Stimulated activated CD4-positive, alpha-beta T cell treated with anti-CD3 and anti-CD28 coated beads, Interleukin-12 subunit alpha, Interleukin-12 subunit beta, amount 100 ng/mL, for 48 hours (primary cell): ENCODE measurements at regions not wholly inside any gene's neighbourhood (a gene's known extent, or its start where the extent isn't known, plus 50 kb on each side); places are given as distances from the start of the nearest gene placed in this dataset.

Experiments
- DNase-seq, 3 donors: peaks; one replicate each; pipeline ENCODE4 v3.0.0-alpha.2; 2020; ENCODE audit warnings: low read depth in 2 of 3, low spot score in 1 of 3

GRCh38 chr11:95586155-95586554 lies 203.4 kb downstream of the FAM76B start:
- DNase-seq, result no peak

DNA sequence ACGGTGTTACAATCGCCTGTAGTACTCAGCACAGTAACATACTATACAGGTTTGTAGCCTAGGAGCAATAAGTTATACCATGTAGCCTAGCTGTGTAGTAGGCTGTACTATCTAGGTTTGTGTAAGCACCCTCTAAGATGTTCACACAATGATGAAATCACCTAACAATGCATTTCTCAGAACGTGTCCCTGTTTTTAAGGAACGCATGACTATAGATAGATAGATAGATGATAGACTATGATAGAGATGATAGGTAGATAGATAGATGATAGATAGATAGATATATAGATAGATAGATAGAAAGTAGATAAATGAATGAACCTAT lies 203.9 kb downstream of the FAM76B start:
- no peak for DNase-seq

DNA sequence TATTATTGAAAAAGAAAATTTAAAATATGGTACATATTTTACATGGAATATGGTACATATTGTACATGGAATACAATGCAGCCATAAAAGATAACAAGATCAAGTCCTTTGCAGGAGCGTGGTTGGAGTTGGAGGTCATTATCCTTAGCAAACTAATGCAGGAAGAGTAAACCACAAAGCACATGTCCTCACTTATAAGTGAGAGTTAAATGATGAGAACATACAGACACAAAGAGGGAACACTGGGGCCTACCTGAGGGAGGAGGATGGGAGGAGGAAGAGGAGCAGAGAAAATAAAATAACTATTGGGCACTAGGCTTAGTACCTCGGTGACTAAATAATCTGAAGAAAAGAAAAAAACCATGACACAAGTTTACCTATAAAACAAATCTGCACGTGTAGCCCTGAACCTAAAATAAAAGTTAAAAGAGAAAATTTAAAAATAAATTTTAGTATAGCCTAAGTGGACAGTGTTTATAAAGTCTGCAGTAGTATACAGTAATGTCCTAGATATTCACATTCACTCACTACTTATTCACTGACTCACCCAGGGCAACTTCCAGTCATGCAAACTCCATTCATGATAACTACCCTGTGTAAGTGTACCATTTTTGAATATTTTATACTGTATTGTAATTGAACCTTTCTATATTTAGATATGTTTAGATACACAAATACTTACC lies 204.4 kb downstream of the FAM76B start:
- no peak for DNase-seq

DNA sequence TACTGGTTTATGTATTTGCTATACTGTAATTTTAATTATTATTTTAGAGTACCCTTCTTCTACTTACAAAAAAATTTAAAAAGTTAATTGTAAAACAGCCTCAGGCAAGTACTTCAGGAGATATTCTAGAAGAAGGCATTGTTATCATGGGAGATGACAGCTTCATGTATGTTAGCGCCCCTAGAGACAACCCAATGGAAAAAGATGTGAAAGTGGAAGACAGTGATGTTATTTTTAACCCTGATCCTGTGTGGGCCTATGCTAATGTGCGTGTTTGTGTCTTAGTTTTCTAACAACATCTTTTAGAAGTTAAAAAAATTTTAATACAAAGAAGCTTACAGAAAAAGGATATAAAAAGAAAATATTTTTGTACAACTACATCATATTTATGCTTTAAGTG lies 205.0 kb downstream of the FAM76B start:
- DNase-seq, result no peak

- DNase-seq, result no peak
Observed at GRCh38 chr11:95584180-95584579, 205.4 kb downstream of the FAM76B start.

DNA sequence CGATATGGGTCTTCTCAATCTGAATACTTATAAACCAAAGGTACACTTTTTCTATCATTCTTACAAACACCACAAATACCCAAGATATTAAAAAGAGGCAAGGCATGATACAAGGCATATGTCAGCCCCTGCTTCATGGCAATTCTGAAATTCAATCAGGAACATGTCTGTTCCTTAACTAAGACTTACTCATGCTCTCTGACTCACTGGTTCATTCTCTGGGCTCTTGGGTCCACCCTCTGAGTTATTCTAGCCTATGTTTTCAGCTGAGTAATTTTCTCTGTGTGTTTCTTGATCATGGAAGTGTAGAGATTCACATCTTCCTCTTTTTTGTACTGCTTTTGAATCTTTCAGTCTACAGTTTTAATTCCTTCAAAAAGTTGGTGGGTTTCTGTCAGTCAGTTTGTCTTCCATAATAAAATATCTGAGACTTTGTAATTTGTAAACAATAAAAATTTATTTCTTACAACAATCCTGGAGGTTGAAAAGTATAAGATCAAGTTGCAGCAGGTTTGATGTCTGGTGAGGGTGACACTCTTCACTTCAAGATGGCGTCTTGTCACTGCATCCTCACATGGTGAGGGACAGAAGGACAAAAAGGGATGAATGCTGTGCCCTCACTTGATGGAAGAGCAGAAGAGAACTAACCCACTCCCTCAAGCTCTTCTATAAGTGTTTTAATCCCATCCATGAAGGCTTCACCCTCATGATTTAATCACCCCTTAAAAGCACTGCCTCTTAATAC lies 211.7 kb downstream of the FAM76B start:
- DNase-seq, result no peak

- DNase-seq, result no peak
Observed at GRCh38 chr11:95576146-95576845, 213.3 kb downstream of the FAM76B start.

- no peak for DNase-seq
Observed at GRCh38 chr11:95575517-95575916, 214.1 kb downstream of the FAM76B start.

GRCh38 chr11:95571718-95572260 lies 217.8 kb downstream of the FAM76B start:
- DNase-seq, result no peak

DNA sequence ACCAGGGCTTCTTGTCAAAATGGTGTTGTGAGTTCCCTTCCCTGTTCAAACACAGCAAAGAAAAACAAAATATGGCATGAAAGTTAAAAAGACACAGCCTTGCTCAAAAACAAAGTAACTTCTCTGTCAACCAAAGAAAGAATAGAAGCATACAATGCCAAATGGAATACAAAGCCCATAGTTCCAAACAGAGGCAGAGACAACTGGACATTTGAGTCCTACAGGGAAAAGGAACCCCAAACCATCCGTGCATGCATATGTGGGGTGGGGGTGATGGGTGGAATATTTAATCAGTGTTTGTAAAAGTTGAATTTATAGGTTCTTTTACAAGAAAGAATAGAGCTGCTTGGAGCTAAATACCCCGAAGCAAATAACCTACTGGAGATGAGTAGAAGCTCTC lies 218.7 kb downstream of the FAM76B start:
- no peak for DNase-seq

DNA sequence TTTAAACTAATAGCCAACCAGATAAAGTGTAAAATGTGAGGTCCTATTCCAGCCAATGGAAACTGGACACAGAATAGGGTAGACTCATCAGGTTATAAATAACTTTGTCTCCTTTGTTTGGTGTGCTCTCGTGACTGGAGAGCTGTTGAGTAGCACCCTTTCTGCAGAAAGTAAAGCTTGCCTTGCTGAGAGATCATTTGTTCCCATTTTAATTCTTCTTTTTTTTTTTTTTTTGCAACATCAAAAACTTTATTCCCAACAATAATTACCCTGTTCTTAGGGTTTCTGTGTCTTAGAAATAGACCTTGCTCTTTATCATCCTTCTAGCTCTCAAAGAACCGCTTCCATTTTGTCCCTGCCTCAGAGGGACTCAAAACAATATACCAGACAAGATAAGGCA lies 220.4 kb downstream of the FAM76B start:
- no peak for DNase-seq

- DNase-seq, result no peak
Observed at GRCh38 chr11:95568281-95568680, 221.3 kb downstream of the FAM76B start.

- DNase-seq, result no peak
Observed at GRCh38 chr11:95567685-95568084, 221.9 kb downstream of the FAM76B start.

DNA sequence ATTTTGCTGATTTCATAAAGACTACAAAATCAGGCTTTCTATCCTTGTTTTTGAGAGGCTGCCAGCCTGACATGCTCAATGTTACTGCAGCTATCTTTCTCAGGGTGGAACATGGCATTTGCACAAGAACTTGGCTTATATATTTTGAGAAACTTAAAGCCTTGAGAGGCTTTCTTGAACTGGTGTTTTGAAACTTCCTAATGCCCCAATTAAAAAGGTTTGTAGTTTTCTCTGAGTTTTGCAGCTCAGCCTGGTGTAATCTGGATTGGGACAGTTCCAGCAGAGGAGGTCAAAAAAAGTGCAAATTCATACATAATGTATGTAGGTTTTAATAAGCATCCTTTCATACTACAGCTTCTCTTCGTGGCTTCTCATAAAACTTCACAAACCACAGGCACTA lies 223.4 kb downstream of the FAM76B start:
- no peak for DNase-seq

DNA sequence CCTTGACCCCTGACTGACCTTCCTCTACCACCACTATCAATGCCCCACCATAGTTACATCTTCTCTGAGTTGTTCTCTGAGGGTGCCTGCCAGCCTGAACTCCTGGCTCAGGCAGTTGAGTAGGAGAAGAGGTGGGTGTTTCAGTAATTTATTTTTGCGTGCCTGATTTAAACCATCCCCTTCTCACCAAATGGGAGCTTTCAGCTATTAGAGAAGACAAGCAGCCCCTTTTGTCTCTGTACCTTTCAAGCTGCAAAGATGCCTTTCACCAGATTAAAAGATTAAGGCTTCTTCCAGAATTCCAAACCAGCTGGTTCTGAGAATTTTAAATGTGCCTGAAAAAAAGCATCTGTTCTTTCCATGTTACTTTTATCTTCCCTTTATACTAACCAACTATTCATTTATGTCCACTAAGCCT lies 223.8 kb downstream of the FAM76B start:
- no peak for DNase-seq

GRCh38 chr11:95563859-95564258 lies 225.7 kb downstream of the FAM76B start:
- no peak for DNase-seq

- DNase-seq, result no peak
Observed at GRCh38 chr11:95563173-95563572, 226.4 kb downstream of the FAM76B start.

GRCh38 chr11:95562196-95562921 lies 227.2 kb downstream of the FAM76B start:
- DNase-seq, result no peak

DNA sequence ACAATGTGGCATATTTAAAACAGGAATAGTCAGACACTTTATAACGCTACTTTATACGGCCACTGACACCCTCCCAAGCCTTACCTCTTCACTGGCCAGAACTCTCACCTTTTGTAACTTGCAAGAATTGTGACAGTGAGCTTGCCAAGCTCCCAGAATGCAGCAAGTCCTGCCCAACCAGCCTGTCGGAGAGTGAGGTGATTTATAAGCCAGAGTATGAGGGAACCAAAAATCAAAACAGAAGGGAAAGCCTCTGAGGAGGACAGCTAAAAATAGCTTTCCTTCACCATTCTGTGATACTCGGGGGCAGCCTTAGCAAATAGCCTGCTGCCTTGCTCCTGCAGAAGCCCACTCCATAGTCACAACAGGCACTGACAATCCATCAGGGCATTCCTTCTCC lies 229.7 kb downstream of the FAM76B start:
- DNase-seq, result no peak

DNA sequence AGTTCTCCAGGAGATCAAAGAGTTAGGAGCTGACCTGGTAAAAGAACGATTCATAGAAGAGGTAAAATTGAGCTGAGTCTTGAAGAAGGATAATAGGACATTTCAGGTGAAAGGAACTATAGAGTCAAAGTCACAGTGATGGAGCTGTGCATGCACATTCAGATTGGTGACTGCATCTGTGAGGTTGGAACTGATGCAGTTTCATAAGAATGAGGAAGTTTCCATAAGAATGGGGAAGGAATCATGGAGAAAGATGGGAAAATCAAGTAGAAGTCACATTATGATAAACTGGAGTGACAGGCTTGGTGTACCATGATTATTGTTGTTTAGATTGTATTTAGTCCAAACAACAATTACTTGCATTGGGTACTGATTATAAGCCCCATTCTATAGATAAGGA lies 232.2 kb downstream of the FAM76B start:
- DNase-seq, result no peak

DNA sequence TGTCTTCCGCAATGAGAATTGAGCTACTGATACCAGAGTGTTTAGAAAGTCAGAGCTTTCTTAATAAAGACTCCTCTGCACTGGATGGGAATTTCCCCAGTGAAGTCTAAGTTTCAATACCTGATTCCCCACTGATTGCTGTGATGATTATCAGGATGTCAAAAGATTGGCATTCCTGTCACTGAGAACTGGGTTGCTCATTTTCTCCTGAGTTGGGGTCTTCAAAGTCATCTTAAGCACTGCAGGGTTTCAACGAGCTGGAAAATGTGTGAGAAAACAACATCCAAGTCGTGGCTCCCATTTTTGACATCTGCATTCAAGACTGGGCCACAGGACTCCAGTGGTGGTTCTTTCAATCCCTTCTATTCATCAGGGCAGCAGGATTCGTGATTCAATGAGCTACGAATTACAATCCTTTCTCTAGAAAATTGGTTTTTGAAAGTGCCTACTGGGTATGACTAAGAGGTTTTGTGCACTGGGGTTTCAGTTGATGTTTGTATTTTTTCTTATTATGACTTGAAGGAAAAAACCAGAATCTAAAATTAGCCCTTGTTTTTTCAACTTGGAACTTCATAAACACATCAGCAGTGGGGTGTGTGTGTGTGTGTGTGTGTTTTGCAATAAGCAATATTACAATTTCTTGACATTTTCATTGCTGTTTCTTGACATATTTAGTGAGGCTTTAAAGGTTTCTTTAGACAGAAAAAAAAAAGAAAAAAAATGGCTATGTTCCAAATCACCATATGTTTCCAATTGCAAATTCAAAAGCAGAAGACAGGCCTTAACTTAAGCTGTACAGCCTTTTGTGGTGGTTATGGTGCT lies 233.0 kb downstream of the FAM76B start:
- peak; percentile 18 to 39 (median 23) for DNase-seq
